T-helper 1 cell treated with Interleukin-12 subunit alpha and Interleukin-12 subunit beta and Interleukin-4 antibody, amounts not matched to agents 30 ng/mL and 1 ng/mL, for 36 hours (primary cell): ENCODE measurements at regions not wholly inside any gene's neighbourhood (a gene's known extent, or its start where the extent isn't known, plus 50 kb on each side); places are given as distances from the start of the nearest gene placed in this dataset.

Experiments
- intact Hi-C: fragments of 100-400 bp; cut with micrococcal nuclease; formaldehyde crosslinking; loops from one replicate; pipeline ENCODE4 v1.15.1; 2024

DNA sequence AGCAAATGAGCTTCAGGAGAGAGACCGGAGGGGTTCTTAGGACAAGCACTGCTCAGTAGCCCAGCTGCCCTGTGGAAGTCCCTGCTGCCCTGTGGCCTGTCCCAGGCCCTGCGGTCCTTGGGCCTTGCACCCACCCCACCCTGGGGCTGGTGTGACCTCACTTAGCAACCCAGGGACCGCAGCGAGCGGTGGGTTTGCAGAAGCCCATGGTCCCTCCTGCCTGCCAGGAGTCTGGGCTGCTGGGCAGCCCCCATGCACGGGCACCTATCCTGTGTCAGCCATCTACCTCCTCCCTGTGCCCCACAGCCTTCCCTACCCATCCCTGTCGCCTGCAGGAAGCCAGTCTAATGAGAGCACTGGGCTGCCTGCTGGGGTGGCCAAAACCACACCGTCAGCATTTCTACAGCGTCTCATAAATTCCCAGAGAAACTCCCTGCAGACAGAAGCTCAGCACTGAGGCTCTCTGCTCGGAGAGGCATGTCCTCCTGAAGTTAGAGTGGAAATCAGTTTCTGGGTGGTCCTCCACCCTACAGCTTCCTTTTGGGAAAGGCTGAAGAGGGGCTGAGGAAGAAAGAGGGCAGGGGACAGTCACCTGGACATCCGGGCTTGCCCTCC is 231.1 kb upstream of the HS6ST1 start:
- intact Hi-C loops = no loop called here

DNA sequence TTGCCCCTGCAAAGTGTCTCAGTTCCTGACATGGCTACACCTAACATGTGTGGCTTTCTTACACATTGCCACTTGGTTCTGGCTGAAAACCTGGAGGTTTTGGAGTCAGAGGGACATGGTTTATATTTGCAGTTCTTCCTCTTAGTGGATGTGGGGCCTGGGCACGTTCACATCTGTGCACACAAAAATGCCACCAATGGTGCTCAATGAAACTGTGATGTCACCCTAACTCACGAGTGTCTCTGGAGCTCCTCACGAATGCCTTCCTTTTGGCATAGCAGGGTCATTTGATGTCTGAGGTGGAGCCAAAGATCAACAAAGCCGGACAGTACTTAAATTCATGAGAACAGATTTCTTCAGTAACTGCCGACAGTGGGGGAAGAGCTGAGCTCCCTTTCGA is 231.7 kb upstream of the HS6ST1 start:
- intact Hi-C loops = no loop called here

DNA sequence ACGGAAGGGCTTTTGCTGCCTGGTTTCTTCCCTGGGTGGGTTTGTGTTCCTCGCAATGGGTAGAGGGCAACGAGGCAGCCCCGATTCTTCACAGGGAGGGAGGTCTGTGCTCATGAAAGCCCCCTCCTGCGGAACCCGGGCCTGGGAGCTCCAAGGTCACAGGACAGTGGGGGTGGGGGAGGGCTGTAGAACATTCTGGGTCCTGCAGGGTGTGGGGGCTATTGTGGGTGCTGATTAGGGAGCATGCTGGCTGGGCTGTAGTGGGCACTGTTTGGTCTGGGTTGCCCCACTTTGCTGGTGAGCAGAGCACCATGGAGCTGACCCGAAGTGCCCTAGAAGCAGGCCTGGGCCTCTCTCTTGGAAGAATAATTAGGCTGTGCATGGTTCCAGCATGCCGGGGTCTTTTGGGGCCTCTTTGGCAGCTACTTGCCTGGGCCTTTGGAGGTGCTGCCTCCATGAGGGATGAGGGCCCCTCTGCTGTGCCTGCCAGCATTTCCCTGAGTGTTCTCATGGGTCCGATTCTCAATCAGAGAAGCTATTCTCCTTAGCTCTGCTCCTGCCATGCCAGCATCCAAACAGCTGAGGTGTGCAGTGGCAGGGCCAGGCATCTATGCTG is 232.2 kb upstream of the HS6ST1 start:
- intact Hi-C loops = no loop called here

DNA sequence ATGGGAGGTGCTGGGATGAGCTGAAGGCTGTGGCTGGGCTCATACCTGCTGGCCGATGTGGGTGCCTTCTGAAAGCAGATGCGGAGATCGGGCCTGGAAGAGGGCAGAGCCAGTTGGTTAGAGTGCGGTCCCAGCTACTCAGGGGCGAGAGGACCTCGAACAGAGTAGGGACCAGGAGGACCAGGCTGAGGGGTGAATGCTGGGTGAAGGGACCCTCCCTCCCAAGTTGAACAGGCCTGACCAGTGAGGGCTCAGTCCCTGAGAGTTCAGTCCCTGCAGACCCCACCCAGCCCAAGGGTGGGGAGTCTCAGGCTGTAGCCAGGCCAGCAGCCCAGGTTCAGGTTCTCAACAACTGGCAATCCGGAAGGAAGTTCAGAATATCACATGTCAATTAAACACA is 232.8 kb upstream of the HS6ST1 start:
- intact Hi-C loops = no loop called here

DNA sequence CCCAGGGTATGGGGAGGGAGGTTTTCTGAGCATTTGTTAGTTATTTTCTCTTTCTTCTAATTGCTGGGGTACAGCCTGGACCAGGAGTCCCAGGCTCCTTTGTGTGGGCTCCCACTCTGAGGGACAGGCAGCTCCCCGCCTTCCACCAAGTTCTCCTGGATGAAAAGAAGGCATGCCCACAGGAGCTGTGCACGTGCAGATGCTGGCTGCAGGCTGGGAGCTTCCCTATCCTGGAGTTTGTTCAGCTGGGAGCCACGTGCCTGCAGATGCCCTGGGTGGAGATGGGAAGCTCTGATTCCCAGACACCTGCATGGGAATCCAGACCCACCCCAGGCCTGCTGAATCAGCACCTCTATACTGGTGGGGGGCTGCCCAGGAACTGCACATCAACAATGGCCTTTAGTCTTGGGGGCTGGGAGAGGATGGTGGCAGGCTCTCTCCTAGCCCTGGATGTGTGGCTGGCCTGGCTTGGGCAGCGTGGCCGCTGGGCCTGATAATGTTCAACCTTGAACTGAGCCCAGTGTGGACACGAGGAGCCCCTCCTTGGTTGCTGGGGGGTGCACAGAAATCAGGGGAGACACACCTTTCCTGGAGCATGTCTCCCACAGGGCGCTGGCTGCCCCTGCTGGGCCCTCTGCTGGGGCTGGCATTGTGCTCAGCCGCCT is 233.6 kb upstream of the HS6ST1 start:
- intact Hi-C loops = no loop called here

DNA sequence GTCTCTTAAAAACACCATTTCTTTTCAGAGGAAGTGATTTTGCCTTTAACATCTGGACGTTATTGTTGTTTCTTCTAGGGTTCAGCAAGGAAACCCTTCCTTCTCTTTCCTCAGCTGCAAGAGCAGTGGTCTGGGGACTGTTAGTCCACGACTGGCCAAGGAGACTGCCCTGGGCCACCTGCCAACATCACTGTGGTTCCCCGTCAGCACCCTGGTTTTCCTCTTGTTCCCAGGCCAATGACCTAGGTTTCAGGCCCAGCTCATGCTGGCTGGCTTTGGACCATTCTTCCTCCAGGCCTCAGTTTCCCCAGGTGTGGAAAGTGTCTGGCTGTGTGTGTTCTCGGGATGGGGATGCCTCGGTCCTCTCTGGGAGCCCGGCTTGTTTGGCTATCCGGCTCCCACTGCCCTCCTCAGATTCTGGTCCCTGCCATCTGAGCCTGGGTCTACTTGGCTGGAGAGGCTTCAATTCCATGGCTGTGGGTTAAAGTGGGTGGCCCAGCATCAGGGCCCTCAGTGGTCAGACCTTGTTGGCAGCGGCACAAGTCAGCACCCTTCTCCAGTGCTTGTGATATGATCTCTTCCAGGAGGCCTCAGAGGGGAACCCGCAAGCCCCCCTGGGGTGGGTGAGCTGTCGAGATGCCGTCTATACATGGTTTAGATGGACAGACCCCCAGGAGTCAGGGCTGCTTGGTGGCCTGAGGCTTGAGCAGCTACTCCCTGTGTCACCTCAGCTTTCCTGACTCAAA is 234.3 kb upstream of the HS6ST1 start:
- intact Hi-C loops = no loop called here

DNA sequence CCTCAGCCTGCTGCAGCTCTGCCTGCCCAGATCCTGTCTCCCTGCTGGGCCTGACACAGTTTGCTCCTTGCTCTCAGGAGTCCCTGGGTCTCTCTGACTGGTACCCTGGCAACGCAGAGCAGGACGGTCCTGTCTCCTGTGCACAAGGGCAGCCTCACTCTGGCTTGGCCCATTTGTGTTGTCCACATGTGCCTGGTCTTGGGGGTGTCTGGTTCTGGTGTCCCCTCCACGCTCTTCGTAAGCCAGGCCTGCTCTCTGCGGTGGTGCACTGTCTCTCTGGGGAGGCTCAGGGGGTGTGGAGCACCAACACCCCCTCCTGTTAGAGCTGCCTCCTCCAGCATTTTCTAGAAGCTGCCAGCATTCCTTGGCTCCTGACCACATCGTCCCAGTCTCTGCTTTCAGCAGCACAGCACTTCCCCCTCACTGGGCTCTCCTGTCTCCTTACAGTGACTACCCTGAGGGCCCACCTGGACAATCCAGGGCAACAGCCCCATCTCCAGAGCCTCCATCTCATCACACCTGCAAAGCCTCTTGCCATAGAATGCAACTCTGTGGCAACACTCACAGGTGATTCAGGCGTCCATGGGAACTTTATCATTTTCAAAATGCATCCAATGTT is 235.6 kb upstream of the HS6ST1 start:
- intact Hi-C loops = no loop called here

DNA sequence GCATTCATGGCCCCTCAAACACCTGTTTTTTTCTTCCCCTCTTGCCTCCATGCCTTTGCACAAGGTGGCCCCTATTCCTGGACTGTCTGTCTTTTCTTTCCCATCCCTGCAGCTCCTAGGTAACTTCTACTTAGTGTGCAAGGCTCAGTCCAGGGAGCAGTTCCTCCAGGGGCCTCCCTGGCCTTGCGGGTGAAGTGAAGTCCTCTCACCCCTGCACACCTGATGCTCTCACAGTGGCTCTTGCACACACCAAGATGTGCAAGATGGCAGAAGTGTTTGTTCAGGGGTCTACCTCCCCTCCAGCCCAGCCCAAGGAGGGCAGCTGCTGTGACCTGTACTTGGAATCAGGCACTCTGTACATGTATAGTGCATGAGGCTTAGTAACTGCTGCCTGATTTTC is 236.8 kb upstream of the HS6ST1 start:
- intact Hi-C loops = no loop called here

DNA sequence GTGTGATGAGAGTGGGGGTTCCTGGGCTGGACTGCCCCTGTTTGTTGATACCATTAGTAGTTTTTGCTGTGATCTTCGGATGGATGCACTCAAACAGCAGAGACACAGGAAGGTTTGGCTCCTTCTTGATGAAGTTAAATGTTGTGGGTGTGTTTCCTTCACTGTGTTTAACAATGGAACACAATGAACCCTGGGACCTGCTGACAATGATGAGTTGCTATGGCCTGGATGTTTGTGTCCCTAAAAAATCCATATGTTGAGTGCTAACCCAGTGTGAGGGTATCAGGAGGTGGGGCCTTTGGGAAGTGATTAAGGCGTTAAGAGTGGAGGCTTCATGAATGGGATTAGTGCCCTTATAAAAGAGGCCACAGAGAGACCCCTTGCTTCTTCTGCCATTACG is 237.4 kb upstream of the HS6ST1 start:
- intact Hi-C loops = no loop called here

DNA sequence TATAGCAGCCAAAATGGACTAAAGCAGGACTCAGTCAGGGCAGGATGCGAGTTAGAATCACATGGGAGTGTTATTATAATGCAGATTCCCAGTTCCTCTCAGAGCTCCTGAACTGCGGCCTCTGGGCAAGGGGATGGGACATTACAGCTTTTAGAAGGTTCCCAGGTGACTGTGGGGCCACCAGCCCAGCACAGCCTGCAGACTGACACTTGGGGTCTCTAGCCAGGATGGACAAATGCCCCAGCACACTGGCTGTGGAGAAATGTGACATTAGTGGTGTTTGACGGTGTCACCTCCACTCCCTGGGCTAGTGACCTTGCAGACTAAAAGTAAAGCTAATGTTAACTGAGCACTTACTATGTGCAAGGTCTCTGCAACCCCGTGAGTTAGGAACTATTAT is 238.0 kb upstream of the HS6ST1 start:
- intact Hi-C loops = no loop called here

DNA sequence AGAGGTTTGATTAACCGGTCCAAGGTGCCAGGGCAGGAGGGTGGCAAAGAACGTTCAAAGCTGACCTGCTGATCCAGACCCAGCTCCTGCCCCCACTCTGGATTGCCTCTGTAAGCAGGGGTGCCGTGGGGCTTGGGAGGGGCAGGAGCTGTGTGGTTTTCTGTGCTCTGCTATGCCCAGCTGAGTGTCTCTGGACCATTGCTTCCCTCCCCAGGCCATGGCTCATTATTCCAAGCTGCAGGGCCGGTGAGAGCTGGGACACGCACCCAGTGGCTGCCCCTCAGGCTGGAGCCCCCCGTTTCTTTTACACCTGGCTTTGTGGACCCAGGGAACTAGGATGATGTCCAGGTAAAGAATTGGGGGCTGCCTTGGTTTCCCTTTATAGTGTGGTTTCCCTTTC is 238.4 kb upstream of the HS6ST1 start:
- intact Hi-C loops = no loop called here

DNA sequence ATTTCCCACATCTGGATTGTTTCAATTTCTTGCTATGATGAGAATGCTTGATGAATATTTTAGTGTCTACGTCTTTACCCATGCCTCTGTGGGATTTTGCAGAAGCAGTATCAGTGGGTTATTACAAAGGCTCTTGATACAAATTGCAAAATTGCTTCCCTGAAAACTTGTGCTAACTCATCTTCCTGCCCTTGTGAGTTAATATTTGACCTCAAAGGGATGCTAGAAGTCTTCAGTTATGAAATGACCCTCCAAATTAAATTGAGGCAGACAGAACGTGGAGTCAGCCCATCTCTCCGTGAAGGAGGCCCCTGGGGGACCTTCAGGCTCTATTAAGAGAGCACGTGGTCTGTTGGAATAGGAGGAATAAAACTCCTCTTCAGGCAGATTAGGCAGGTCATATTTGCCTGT is 239.2 kb upstream of the HS6ST1 start:
- intact Hi-C loops = no loop called here

DNA sequence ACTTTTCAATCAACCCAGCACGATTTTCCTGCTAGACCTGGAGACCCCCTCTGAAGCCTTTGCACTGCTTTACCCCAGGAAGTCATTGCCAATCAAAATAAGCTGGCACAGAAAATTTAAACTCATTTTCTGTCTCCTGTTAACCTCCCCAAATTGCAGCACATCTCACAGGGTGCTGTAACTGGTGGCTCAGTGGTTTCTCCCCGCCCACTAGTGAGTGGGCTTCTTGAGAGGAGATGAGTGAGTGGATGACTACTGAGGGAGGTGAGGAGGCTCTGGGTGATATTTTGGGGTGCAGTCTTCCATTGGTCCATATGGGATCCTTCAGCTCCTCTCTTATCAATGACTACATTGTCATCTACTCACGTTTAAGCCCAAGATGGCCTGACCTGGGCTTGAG is 239.8 kb upstream of the HS6ST1 start:
- intact Hi-C loops = no loop called here

DNA sequence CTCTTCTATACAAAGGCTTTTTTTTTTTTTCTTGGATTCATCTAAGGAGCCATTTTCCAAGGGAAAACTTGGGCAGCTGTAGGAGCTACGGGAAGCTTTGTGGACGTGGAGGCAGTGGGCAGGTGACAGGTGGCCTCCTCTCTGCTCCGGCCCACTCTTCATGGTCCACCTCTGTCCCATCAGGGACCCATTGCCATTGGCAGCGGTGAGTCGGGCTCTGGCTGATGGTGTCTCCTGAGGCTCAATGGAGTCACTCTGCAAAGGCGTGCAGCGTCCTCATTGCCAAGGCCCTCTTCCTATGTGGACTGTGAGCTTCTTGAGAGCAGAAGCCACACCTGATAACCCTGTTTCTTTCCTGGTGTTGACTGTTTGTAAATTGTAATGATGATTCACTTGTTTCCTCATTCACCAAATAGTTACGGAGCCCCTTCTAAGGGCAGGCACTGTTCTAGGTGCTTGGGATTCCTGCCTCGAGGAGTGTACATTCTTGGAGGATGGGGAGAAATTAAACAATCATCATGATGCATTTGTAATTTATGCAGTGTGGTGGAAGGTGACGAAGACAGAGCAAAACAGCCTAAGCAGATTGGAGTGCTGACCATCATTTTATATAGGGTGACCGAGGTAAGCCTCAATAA is 240.3 kb upstream of the HS6ST1 start:
- intact Hi-C loops = no loop called here

DNA sequence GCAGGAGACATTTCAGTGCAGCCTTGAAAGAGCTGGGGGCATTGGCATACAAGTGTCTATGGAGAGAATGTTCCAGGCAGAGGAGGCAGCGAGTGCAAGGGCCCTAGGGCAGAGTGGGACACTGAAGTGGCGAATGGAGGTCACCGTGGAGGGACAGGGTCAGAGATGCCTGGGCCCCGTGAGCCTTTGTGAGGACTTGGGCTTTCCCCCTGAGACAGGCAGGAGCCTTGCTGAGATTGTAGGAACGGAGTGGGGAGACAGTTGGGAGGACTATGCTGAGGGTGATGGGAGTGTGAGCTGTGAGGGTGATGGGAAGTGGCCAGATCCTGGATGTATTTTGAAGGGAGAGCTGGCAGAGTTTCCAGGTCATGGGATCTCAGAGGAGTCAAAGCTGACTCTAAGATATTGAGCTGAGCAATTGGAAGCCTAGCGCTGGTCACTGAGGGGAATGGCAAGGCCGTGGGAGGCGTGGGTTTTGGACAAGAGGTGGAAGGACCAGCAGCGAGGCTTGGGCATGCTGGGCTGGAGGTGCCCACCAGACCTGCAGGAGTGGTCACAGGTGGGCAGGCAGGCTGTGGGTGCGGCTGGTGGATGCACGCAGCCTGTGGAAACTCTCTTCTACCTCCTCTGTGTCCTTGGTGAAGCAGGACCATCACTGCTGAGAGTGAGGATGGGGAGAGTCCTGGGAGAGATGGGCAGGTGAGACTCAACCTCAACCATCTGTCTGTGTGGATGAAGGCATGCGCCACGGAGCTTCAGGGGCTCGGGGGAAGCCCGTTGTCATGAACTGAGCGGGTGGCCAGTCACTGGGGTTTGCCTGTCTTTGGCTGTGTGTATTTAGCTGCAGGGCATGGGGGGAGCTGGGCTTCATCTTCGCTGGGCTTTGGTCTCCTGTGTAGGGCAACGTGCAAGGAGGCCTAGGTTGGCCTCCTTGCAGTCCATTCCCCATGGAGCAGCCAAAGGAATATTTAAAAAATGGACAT is 241.2 kb upstream of the HS6ST1 start:
- intact Hi-C loops = no loop called here

DNA sequence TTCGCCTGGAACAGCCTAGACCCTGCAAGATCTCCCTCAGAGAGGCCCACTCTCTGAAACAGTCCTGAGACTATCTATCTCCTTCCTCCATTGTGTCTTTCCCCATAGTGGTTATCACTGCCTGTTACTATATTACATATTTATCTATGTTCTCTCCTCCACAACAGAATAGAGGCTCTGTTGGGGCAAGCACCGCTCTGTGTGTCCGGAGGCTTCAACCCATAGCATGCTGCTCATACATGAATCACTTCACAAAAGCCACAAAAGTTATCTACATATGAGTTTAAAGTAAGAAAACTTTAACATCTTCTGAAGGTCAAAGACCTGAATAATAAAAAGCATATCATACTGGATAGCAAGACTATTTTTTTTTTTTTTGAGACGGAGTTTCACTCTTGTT is 242.1 kb upstream of the HS6ST1 start:
- intact Hi-C loops = no loop called here

DNA sequence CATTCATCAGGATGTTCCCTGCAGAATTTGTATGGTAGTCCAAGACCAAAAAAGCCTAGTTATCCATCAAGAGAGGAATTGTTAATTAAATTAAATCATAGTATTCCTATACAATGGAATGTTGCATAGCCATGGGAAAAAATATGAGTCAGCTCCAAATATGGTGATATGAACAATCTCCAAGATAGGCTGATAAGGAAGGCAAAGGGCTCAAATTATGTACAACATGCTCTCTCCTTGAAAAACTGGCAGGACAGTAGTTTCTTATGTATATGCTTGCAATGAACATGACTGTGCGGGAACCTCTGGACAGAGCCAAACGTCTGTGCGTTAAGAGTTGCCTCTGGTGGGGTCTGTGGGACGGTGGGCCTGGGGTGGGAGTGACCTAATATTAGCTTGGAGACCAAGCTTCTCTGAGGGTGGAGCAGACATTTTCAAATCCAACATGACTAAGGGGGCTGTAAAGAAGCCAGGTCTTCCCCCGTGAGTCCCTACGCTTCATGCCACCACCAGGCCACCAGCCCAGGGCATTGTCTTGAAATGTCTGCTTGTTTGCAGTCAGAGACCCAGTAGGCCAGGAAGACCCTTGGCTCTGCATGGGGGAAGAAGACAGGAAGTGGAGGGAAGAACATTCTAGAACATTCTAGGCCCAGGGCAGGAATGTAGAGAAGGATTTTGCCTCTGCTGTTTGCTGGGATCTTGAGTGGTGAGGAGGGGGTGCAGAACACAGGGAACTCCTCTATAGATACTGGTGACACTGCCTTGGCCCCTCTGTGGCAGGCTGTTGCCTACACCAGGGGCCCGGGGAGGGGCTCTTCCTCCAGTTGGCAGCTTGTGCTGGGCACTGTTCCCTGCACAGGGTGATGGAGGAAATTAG is 244.0 kb upstream of the HS6ST1 start:
- intact Hi-C loops = no loop called here

DNA sequence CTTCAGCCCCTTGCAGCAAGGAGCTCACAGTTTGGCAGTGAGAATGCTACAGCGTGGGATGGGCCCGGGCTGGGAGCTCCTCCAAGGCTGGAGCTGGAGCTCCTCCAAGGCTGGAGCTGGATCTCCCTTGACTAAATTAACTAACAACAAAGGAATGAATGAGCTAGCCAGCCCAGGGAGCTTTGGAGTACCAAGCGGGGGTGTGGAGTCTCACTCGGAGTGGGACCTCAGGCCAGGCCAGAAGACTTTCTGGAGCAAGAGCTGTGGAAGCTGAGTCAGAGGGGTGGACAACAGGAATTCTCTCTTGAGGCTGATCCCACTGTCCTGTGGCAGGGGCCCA is 244.7 kb upstream of the HS6ST1 start:
- intact Hi-C loops = no loop called here

DNA sequence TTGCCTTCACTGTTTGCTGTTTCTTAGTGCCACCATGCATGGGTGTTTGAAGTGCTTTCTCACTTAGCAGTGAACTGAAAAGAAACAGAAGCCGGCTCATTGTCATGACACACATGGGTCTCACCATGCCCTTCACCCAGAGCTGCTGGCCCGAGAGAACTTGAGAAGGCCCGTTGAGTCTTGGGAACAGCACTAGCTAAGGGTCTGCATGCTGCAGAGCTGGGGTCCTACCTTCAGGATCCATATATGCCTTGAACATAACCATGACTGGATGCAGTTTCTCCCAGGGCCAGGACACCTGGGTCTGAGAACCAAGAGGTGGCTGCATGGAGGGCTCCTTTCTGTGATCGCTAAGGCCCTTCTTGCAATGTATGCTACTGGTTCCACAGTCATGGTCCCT is 245.5 kb upstream of the HS6ST1 start:
- intact Hi-C loops = no loop called here
